H1 (cell line): ENCODE measurements at regions not wholly inside any gene's neighbourhood (a gene's known extent, or its start where the extent isn't known, plus 50 kb on each side); places are given as distances from the start of the nearest gene placed in this dataset.

Experiments used
- CTCF ChIA-PET: fragments of 300-600 bp; sonication (Branson Sonifier 250); formaldehyde crosslinking; loops from one replicate; lab custom pipeline; 2021; ENCODE audit not compliant: partially characterized antibody; lab: Charles Lee
- POLR2A ChIA-PET: fragments of 300-600 bp; sonication (Branson Sonifier 250); formaldehyde crosslinking; loops from one replicate; lab custom pipeline; 2021; ENCODE audit warnings: inconsistent platforms; ENCODE audit not compliant: partially characterized antibody; lab: Charles Lee
- DNase-seq, 2 experiments: peaks; one replicate each; pipeline versions ENCODE4 v3.0.0 to v3.0.0-alpha.2; 2010 to 2022; ENCODE audit warnings: low spot score in 2 of 2, low read depth in 1 of 2, mixed read lengths in 1 of 2
- FAIRE-seq: peaks from 2 replicates; lab custom pipeline; 2011; peaks lifted over from hg19 to GRCh38; lab: Jason Lieb, UNC
- H2AFZ ChIP-seq: 2 replicates; pipeline ENCODE4 v1.8.1; 2012; ENCODE audit warnings: low read length, inconsistent platforms
- H2AK5ac ChIP-seq: 2 replicates; pipeline ENCODE4 v1.6.1; 2013; ENCODE audit warnings: low read depth, low read length
- H2BK120ac ChIP-seq: replicated peaks from 2 replicates; pipeline ENCODE3; 2013; ENCODE audit warnings: low read depth, low read length, inconsistent platforms
- H2BK12ac ChIP-seq: 2 replicates; pipeline ENCODE4 v1.6.1; 2013; ENCODE audit warnings: low read depth, low read length
- H2BK15ac ChIP-seq: 2 replicates; pipeline ENCODE4 v1.6.1; 2013; ENCODE audit warnings: low read length
- H2BK20ac ChIP-seq: 2 replicates; pipeline ENCODE4 v1.6.1; 2013; ENCODE audit warnings: low read length
- H2BK5ac ChIP-seq: 2 replicates; pipeline ENCODE4 v1.6.1; 2013; ENCODE audit warnings: low read depth, low read length
- H3K14ac ChIP-seq: 2 replicates; pipeline ENCODE4 v1.6.1; 2013; ENCODE audit warnings: inconsistent platforms; ENCODE audit not compliant: insufficient read length
- H3K18ac ChIP-seq: 2 replicates; pipeline ENCODE4 v1.6.1; 2013; ENCODE audit warnings: low read length; ENCODE audit errors: extremely low read depth
- H3K23ac ChIP-seq: 2 replicates; pipeline ENCODE4 v1.6.1; 2013; ENCODE audit warnings: inconsistent platforms; ENCODE audit not compliant: insufficient read length
- H3K23me2 ChIP-seq: 2 replicates; pipeline ENCODE4 v1.6.1; 2013; ENCODE audit warnings: low read depth, low read length
- H3K27ac ChIP-seq: 2 replicates; pipeline ENCODE4 v1.6.1; 2011; ENCODE audit warnings: low read depth, low read length, inconsistent platforms
- H3K27me3 ChIP-seq, 4 experiments: replicated peaks in 1 of 4; 1 replicate in 1 of 4; 2 replicates in 3 of 4; pipeline versions ENCODE4 v1.6.1 to v1.8.1; 2011 to 2013; ENCODE audit warnings: low read length in 3 of 4, mild to moderate bottlenecking in 3 of 4, inconsistent platforms in 2 of 4, mixed read lengths in 2 of 4, moderate library complexity in 1 of 4; ENCODE audit not compliant: control insufficient read depth in 3 of 4, insufficient read depth in 3 of 4; ENCODE audit errors: extremely low read depth in 1 of 4
- H3K36me3 ChIP-seq, 4 experiments: 2 replicates each; pipeline versions ENCODE4 v1.6.1 to v1.8.1; 2011 to 2013; ENCODE audit warnings: mild to moderate bottlenecking in 4 of 4, low read length in 3 of 4, moderate library complexity in 2 of 4, control low read depth in 1 of 4, inconsistent platforms in 1 of 4; ENCODE audit not compliant: insufficient read depth in 4 of 4, control insufficient read depth in 2 of 4
- H3K4ac ChIP-seq: replicated peaks from 2 replicates; pipeline ENCODE3; 2013; ENCODE audit warnings: low read length, low read depth, mixed read lengths, inconsistent platforms; ENCODE audit not compliant: insufficient read length
- H3K4me1 ChIP-seq, 4 experiments: replicated peaks in 1 of 4; 1 replicate in 1 of 4; 2 replicates in 3 of 4; pipeline versions ENCODE4 v1.6.1 to v1.8.1; 2011 to 2013; ENCODE audit warnings: low read length in 3 of 4, inconsistent platforms in 2 of 4, mixed read lengths in 1 of 4; ENCODE audit not compliant: insufficient read depth in 4 of 4, control insufficient read depth in 3 of 4
- H3K4me2 ChIP-seq, 2 experiments: 2 replicates each; pipeline versions ENCODE4 v1.6.1 to v1.8.1; 2011 to 2013; ENCODE audit warnings: low read depth in 2 of 2, low read length in 2 of 2, control low read depth in 1 of 2, inconsistent platforms in 1 of 2, mild to moderate bottlenecking in 1 of 2; ENCODE audit not compliant: insufficient read depth in 1 of 2
- H3K4me3 ChIP-seq, 4 experiments: fragments of 200-600, 300-600 bp in 1 of 4; sonication (generic), shearing (Covaris generic), sonication (Bioruptor Twin) in 1 of 4; 2 replicates each; pipeline versions ENCODE4 v1.5.1 to v1.8.1; 2011 to 2016; ENCODE audit warnings: low read length in 4 of 4, low read depth in 3 of 4, control low read depth in 2 of 4, inconsistent platforms in 2 of 4, mild to moderate bottlenecking in 2 of 4, mixed read lengths in 1 of 4, moderate library complexity in 1 of 4; ENCODE audit not compliant: insufficient read depth in 2 of 4; ENCODE audit errors: extremely low read depth in 1 of 4
- H3K56ac ChIP-seq: replicated peaks from 2 replicates; pipeline ENCODE3; 2013; ENCODE audit warnings: low read depth, mild to moderate bottlenecking, mixed read lengths, low read length, inconsistent platforms; ENCODE audit not compliant: insufficient read length
- H3K79me1 ChIP-seq: 2 replicates; pipeline ENCODE4 v1.6.1; 2013; ENCODE audit warnings: low read depth, low read length, control low read depth
- H3K79me2 ChIP-seq, 2 experiments: 2 replicates each; pipeline versions ENCODE4 v1.6.1 to v1.8.1; 2012 to 2013; ENCODE audit warnings: low read length in 2 of 2, mild to moderate bottlenecking in 2 of 2, inconsistent platforms in 1 of 2; ENCODE audit not compliant: insufficient read depth in 2 of 2, control insufficient read depth in 1 of 2
- H3K9ac ChIP-seq, 4 experiments: replicated peaks in 1 of 4; 1 replicate in 1 of 4; 2 replicates in 3 of 4; pipeline versions ENCODE4 v1.6.1 to v1.8.1; 2011 to 2013; ENCODE audit warnings: low read depth in 3 of 4, low read length in 3 of 4, control low read depth in 2 of 4, mild to moderate bottlenecking in 2 of 4, moderate library complexity in 2 of 4, inconsistent platforms in 1 of 4; ENCODE audit errors: extremely low read depth in 1 of 4
- H3K9me3 ChIP-seq, 2 experiments: 2 replicates each; pipeline versions ENCODE4 v1.6.1 to v1.8.1; 2012 to 2013; ENCODE audit warnings: mild to moderate bottlenecking in 2 of 2, moderate library complexity in 2 of 2, control low read depth in 1 of 2, inconsistent platforms in 1 of 2, low read depth in 1 of 2, low read length in 1 of 2, mixed read lengths in 1 of 2; ENCODE audit not compliant: insufficient read depth in 2 of 2
- H4K20me1 ChIP-seq, 2 experiments: replicated peaks in 1 of 2; 2 replicates each; pipeline versions ENCODE3 to v1.8.1; 2011 to 2013; ENCODE audit warnings: inconsistent platforms in 2 of 2, low read length in 2 of 2, mild to moderate bottlenecking in 1 of 2; ENCODE audit not compliant: insufficient read depth in 2 of 2, control insufficient read depth in 1 of 2
- H4K5ac ChIP-seq: 2 replicates; pipeline ENCODE4 v1.6.1; 2013; ENCODE audit warnings: low read length, low read depth, mixed read lengths, inconsistent platforms; ENCODE audit not compliant: insufficient read length
- H4K8ac ChIP-seq: 2 replicates; pipeline ENCODE4 v1.8.0; 2013; ENCODE audit warnings: mild to moderate bottlenecking, moderate library complexity, low read length, inconsistent platforms; ENCODE audit not compliant: insufficient read depth; ENCODE audit errors: extremely low read depth
- H4K91ac ChIP-seq: replicated peaks from 2 replicates; pipeline ENCODE3; 2013; ENCODE audit warnings: low read length, mixed read lengths, inconsistent platforms; ENCODE audit not compliant: insufficient read length
- BCL11A ChIP-seq, 2 experiments: IDR thresholded peaks; one replicate each; pipeline ENCODE4 v1.6.1; 2011; ENCODE audit warnings: low read depth in 2 of 2, low read length in 2 of 2, mild to moderate bottlenecking in 2 of 2
- BRCA1 ChIP-seq: IDR thresholded peaks from 2 replicates; pipeline ENCODE4 v1.6.1; 2012; ENCODE audit warnings: low read depth, low read length, improper control_type of control experiment
- CBX8 ChIP-seq: fragments of 300-800, 300-1000 bp; sonication (generic); IDR thresholded peaks from 2 replicates; pipeline ENCODE4 v1.7.1; 2016; ENCODE audit warnings: low read depth, low read length, borderline replicate concordance
- CEBPB ChIP-seq: IDR thresholded peaks from 2 replicates; pipeline ENCODE4 v1.6.1; 2012; ENCODE audit warnings: low read depth, low read length
- EP300 ChIP-seq, 2 experiments: IDR thresholded peaks; 1 replicate in 1 of 2; 2 replicates in 1 of 2; pipeline ENCODE4 v1.6.1; 2011 to 2012; ENCODE audit warnings: low read depth in 2 of 2, low read length in 2 of 2, mild to moderate bottlenecking in 2 of 2, borderline replicate concordance in 1 of 2, inconsistent platforms in 1 of 2, moderate library complexity in 1 of 2
- EZH2 ChIP-seq: fragments of 200-600 bp; sonication (generic); IDR thresholded peaks from 2 replicates; pipeline ENCODE4 v1.7.1; 2012; ENCODE audit warnings: low read depth, mild to moderate bottlenecking, moderate library complexity, low read length, inconsistent platforms; ENCODE audit not compliant: severe bottlenecking
- GTF2F1 ChIP-seq: IDR thresholded peaks from 2 replicates; pipeline ENCODE4 v1.6.1; 2012; ENCODE audit warnings: low read depth, low read length, improper control_type of control experiment, borderline replicate concordance
- NANOG ChIP-seq: IDR thresholded peaks from 2 replicates; pipeline ENCODE4 v1.6.1; 2011; ENCODE audit warnings: low read length, low read depth, mild to moderate bottlenecking, inconsistent platforms; ENCODE audit not compliant: insufficient read depth, poor library complexity, severe bottlenecking
- POLR2A ChIP-seq, 2 experiments: IDR thresholded peaks; 1 replicate in 1 of 2; 2 replicates in 1 of 2; pipeline ENCODE4 v1.6.1; 2011; ENCODE audit warnings: low read depth in 2 of 2, low read length in 2 of 2, mild to moderate bottlenecking in 2 of 2; ENCODE audit errors: control extremely low read depth in 1 of 2
- RBBP5 ChIP-seq: IDR thresholded peaks from 2 replicates; pipeline ENCODE4 v1.7.1; 2012; ENCODE audit warnings: low read depth, mild to moderate bottlenecking, inconsistent platforms, low read length, moderate library complexity, borderline replicate concordance
- RNF2 ChIP-seq: fragments of 200-900, 300-1000 bp; sonication (generic); IDR thresholded peaks from 2 replicates; pipeline ENCODE4 v1.7.1; 2016; ENCODE audit warnings: borderline replicate concordance, low read depth, mild to moderate bottlenecking, antibody characterized with exemption, low read length; ENCODE audit not compliant: poor library complexity, severe bottlenecking; ENCODE audit errors: missing control alignments
- RXRA ChIP-seq: IDR thresholded peaks from 2 replicates; pipeline ENCODE4 v1.6.1; 2011; ENCODE audit warnings: low read depth, mild to moderate bottlenecking, low read length, moderate library complexity; ENCODE audit not compliant: insufficient read depth
- SAP30 ChIP-seq: fragments of 300-600 bp; sonication (generic); IDR thresholded peaks from 2 replicates; pipeline ENCODE4 v1.7.1; 2012; ENCODE audit warnings: low read length, moderate library complexity, mild to moderate bottlenecking, inconsistent platforms; ENCODE audit not compliant: insufficient read depth, insufficient replicate concordance
- SIRT6 ChIP-seq: IDR thresholded peaks from one replicate; pipeline ENCODE4 v1.7.1; 2012; ENCODE audit warnings: low read length, inconsistent platforms
- SP2 ChIP-seq: IDR thresholded peaks from 2 replicates; pipeline ENCODE4 v1.6.1; 2012; ENCODE audit warnings: mild to moderate bottlenecking, low read length, inconsistent platforms
- WGBS, 2 experiments: shearing (Covaris generic) in 1 of 2; methylation state at CpG; one replicate each; pipeline versions ENCODE4 v1.1.6 to v1.1.7; 2013 to 2015; ENCODE audit warnings: low lambda C conversion rate in 2 of 2, mixed read lengths in 2 of 2, inconsistent platforms in 1 of 2, low coverage in 1 of 2, missing lambda C conversion rate in 1 of 2; ENCODE audit not compliant: insufficient replicate concordance in 2 of 2, insufficient coverage in 1 of 2, insufficient read length in 1 of 2; ENCODE audit errors: extremely low coverage in 1 of 2, missing lambda C conversion rate in 1 of 2; 5-methylcytosine and 5-hydroxymethylcytosine counted together

DNA sequence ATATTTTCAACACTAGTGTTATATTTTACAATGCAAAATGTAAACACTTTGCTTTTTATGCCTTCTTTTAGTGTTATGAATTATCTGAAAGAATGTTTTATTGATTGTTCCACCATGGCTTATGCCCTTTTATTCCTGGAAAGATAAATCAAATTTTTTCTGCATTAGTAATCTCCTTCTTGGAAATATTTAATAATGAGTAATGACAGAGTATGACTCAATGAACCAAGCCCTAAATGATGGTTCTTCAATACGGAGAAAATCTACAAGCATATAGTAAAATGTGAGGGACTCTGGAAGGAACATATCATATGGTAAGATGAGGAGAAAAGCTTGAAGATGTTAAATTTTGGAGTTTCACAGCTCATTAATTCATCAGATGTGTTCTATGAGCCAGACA, 929.6 kb downstream of the C6orf118 start:
- Histone ChIP-seq H3K4me3 (no peak overlapping the region), H3K36me3 (no peaks in the 10 kb centered on the region), H4K8ac (no peak overlapping the region), H3K23me2 (no peaks in the 10 kb centered on the region), H3K27me3 (no peaks in the 10 kb centered on the region), H2AFZ (no peak overlapping the region), H2BK120ac (no peak overlapping the region), H3K4me2 (no peak overlapping the region), H3K27ac (no peak overlapping the region), H3K4me1 (peaks cover 0 to 3% (median 0%) of the 10 kb centered on the region in 4 experiments; a peak in 2 of 7 replicates), H3K18ac (no peak overlapping the region), H3K79me2 (no peaks in the 10 kb centered on the region), H3K79me1 (no peaks in the 10 kb centered on the region), H2BK5ac (no peak overlapping the region), H3K56ac (no peak overlapping the region), H3K9me3 (no peaks in the 10 kb centered on the region), H2AK5ac (no peak overlapping the region), H2BK20ac (no peak overlapping the region), H4K5ac (no peak overlapping the region), H3K23ac (no peak overlapping the region), H2BK15ac (no peak overlapping the region), H3K4ac (no peak overlapping the region), H3K9ac (no peak overlapping the region), H4K20me1 (no peaks in the 10 kb centered on the region), H4K91ac (no peak overlapping the region), H3K14ac (no peak overlapping the region), H2BK12ac (no peak overlapping the region)
- ChIA-PET CTCF (no interaction called here), POLR2A (no interaction called here)
- DNase-seq (no peak), FAIRE-seq (no peak)
- WGBS, 2 experiments = 90% methylated on average over 1 of the region's 1 CpG; no CpG with 5 or more reads in 1 of the 2 experiments
- TF ChIP-seq CEBPB (no peak), SAP30 (no peak), BCL11A (IDR thresholded peaks at IDR 0.05; ENCODE audit: low read depth in 2 of 2, low read length in 2 of 2) (no peak), SIRT6 (no peak), EP300 (IDR thresholded peaks at IDR 0.05; ENCODE audit: borderline replicate concordance in 1 of 2, low read depth in 2 of 2, low read length in 2 of 2) (no peak), EZH2 (no peak), CBX8 (no peak), RNF2 (no peak), RBBP5 (no peak), NANOG (no peak), GTF2F1 (no peak), SP2 (no peak), BRCA1 (no peak), POLR2A (IDR thresholded peaks at IDR 0.05; ENCODE audit: control extremely low read depth in 1 of 2, low read depth in 2 of 2, low read length in 2 of 2) (no peak), RXRA (no peak)
